ENCODE measurements at regions not wholly inside any gene's neighbourhood (a gene's known extent, or its start where the extent isn't known, plus 50 kb on each side); places are given as distances from the start of the nearest gene placed in this dataset.
"Not testable (repeated sequence)": the region's sequence is repeated elsewhere in the genome, so short reads cannot be mapped to it uniquely, and the experiment has no call there.

GRCh38 chr5:154543380-154543779 is 65.4 kb upstream of the HAND1 start:
- WGBS (ENCODE audit: insufficient coverage): 91% methylated on average over 4 of the region's 5 CpGs
- H3K4me1 ChIP-seq (ENCODE audit: control insufficient read depth, insufficient read depth, low read length): no peaks in the 10 kb centered on the region
- peaks cover 4% of the 10 kb centered on the region for H3K27me3 ChIP-seq (ENCODE audit: control insufficient read depth, insufficient read depth, low read length)
- H3K36me3 ChIP-seq (ENCODE audit: control insufficient read depth, insufficient read depth, low read length): no peaks in the 10 kb centered on the region
- no peak overlapping the region for H3K27ac ChIP-seq (ENCODE audit: low read depth, low read length)
- H3K4me3 ChIP-seq (ENCODE audit: low read depth, low read length): no peak overlapping the region
- DNase-seq (ENCODE audit: low read depth in 4 of 6, low spot score in 6 of 6): no peak
- H3K9me3 ChIP-seq (ENCODE audit: control insufficient read depth, insufficient read depth, low read length): no peaks in the 10 kb centered on the region

DNA sequence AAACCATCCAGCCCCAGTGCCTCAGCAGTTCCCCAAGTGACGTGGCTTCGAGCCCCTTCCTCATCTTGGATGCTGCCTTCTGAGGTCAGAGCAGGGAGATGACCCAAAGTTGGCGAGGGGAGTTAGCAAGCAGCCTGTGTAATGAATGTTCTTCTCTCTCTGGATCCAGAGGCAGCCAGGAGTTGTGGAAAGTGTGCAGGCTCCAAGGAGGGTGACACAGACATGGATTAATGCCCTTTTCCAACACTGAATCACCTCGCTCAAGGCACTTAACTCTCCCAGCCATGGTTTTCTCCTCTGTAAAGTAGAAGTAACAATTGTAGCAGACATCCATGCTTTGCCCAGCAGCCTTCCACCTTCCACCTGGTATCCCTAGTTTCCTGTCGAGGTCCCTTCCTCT is 64.6 kb upstream of the HAND1 start:
- Histone ChIP-seq H3K27me3 (ENCODE audit: control insufficient read depth, insufficient read depth, low read length) (peaks cover 4% of the 10 kb centered on the region), H3K27ac (ENCODE audit: low read depth, low read length) (no peak overlapping the region), H3K36me3 (ENCODE audit: control insufficient read depth, insufficient read depth, low read length) (no peaks in the 10 kb centered on the region), H3K4me1 (ENCODE audit: control insufficient read depth, insufficient read depth, low read length) (no peaks in the 10 kb centered on the region), H3K9me3 (ENCODE audit: control insufficient read depth, insufficient read depth, low read length) (no peaks in the 10 kb centered on the region), H3K4me3 (ENCODE audit: low read depth, low read length) (no peak overlapping the region)
- DNase-seq (ENCODE audit: low read depth in 4 of 6, low spot score in 6 of 6): no peak
- WGBS (ENCODE audit: insufficient coverage): 70% methylated on average over 3 of the region's 5 CpGs

DNA sequence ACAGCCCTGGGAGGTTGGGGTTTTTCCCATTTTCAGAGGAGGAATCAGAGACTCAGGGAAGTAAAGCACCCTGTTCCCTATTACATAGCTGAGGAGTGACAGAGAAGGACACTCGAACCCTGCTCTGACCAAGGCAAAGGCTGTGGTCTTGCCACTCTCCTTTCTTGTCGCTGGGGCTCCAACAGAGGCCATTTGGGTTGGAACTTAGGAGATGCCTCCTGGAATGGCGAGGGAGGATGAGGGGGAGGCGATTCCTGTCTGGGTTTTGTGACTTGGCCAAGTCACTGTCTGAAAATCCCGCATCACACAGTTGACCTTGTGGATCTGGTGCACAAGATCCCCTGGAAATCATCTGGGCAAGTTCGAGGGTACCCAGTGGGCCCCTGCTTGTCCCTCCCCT is 64.0 kb upstream of the HAND1 start:
- peaks cover 4% of the 10 kb centered on the region for H3K27me3 ChIP-seq (ENCODE audit: control insufficient read depth, insufficient read depth, low read length)
- H3K4me3 ChIP-seq (ENCODE audit: low read depth, low read length): no peak overlapping the region
- H3K27ac ChIP-seq (ENCODE audit: low read depth, low read length): no peak overlapping the region
- H3K36me3 ChIP-seq (ENCODE audit: control insufficient read depth, insufficient read depth, low read length): no peaks in the 10 kb centered on the region
- DNase-seq (ENCODE audit: low read depth in 4 of 6, low spot score in 6 of 6): no peak
- no peaks in the 10 kb centered on the region for H3K9me3 ChIP-seq (ENCODE audit: control insufficient read depth, insufficient read depth, low read length)
- 82% methylated on average over 6 of the region's 6 CpGs for WGBS (ENCODE audit: insufficient coverage)
- no peaks in the 10 kb centered on the region for H3K4me1 ChIP-seq (ENCODE audit: control insufficient read depth, insufficient read depth, low read length)

DNA sequence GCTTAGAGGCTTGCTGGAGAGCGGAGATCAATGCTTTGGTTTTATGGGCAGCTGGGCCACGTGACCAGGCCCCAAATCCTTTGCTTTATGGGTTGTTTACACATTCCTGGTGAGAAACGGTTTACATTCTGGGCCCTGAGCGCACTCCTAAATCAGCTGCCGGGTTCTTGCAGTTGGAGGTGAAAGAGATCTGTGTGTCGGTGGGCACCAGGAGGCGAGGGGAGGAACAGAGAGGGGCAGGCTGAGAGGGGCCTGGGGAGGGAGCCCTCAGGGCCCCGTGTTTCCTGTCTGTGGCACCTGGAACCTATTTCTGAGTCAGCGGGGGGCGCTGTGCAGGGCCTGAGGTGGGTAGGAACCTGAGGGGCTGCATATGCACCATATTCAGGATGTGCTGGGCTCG is 63.5 kb upstream of the HAND1 start:
- Histone ChIP-seq H3K36me3 (ENCODE audit: control insufficient read depth, insufficient read depth, low read length) (no peaks in the 10 kb centered on the region), H3K9me3 (ENCODE audit: control insufficient read depth, insufficient read depth, low read length) (no peaks in the 10 kb centered on the region), H3K4me3 (ENCODE audit: low read depth, low read length) (no peak overlapping the region), H3K27ac (ENCODE audit: low read depth, low read length) (no peak overlapping the region), H3K4me1 (ENCODE audit: control insufficient read depth, insufficient read depth, low read length) (no peaks in the 10 kb centered on the region), H3K27me3 (ENCODE audit: control insufficient read depth, insufficient read depth, low read length) (peaks cover 4% of the 10 kb centered on the region)
- 22% methylated on average over 9 of the region's 11 CpGs for WGBS (ENCODE audit: insufficient coverage)
- DNase-seq (ENCODE audit: low read depth in 4 of 6, low spot score in 6 of 6): no peak

GRCh38 chr5:154540600-154540999 is 62.6 kb upstream of the HAND1 start:
- Histone ChIP-seq H3K27me3 (ENCODE audit: control insufficient read depth, insufficient read depth, low read length) (peaks cover 4% of the 10 kb centered on the region), H3K4me1 (ENCODE audit: control insufficient read depth, insufficient read depth, low read length) (no peaks in the 10 kb centered on the region), H3K27ac (ENCODE audit: low read depth, low read length) (no peak overlapping the region), H3K9me3 (ENCODE audit: control insufficient read depth, insufficient read depth, low read length) (no peaks in the 10 kb centered on the region), H3K4me3 (ENCODE audit: low read depth, low read length) (no peak overlapping the region), H3K36me3 (ENCODE audit: control insufficient read depth, insufficient read depth, low read length) (no peaks in the 10 kb centered on the region)
- DNase-seq (ENCODE audit: low read depth in 4 of 6, low spot score in 6 of 6): no peak
- 83% methylated on average over 1 of the region's 1 CpG for WGBS (ENCODE audit: insufficient coverage)

- no peaks in the 10 kb centered on the region for H3K36me3 ChIP-seq (ENCODE audit: control insufficient read depth, insufficient read depth, low read length)
- H3K27ac ChIP-seq (ENCODE audit: low read depth, low read length): no peak overlapping the region
- no peaks in the 10 kb centered on the region for H3K4me1 ChIP-seq (ENCODE audit: control insufficient read depth, insufficient read depth, low read length)
- H3K9me3 ChIP-seq (ENCODE audit: control insufficient read depth, insufficient read depth, low read length): no peaks in the 10 kb centered on the region
- H3K27me3 ChIP-seq (ENCODE audit: control insufficient read depth, insufficient read depth, low read length): peaks cover 4% of the 10 kb centered on the region
- no CpG with 5 or more reads among the region's 6 CpGs for WGBS (ENCODE audit: insufficient coverage)
- DNase-seq (ENCODE audit: low read depth in 4 of 6, low spot score in 6 of 6): no peak
- no peak overlapping the region for H3K4me3 ChIP-seq (ENCODE audit: low read depth, low read length)
These were observed 60.5 kb upstream of the HAND1 start for GRCh38 chr5:154538492-154538891.

DNA sequence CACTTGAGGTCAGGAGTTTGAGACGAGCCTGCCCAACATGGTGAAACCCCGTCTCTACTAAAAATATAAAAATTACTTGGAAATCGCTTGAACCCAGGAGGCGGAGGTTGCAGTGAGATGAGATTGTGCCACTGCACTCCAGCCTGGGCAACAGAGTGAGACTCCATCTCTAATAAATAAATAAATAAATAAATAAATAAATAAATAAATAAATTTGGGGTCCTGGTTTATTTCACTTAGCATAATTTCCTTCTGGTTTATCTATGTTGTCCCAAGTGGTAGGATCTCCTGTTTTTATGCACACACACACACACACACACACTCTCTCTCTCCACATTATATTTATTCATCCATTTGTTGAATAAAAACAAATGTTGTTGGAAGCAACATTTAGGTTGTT is 58.4 kb upstream of the HAND1 start:
- not testable (repeated sequence) for H3K4me1 ChIP-seq (ENCODE audit: control insufficient read depth, insufficient read depth, low read length); H3K27ac ChIP-seq (ENCODE audit: low read depth, low read length); H3K36me3 ChIP-seq (ENCODE audit: control insufficient read depth, insufficient read depth, low read length); H3K9me3 ChIP-seq (ENCODE audit: control insufficient read depth, insufficient read depth, low read length); H3K4me3 ChIP-seq (ENCODE audit: low read depth, low read length); DNase-seq (ENCODE audit: low read depth in 4 of 6, low spot score in 6 of 6); H3K27me3 ChIP-seq (ENCODE audit: control insufficient read depth, insufficient read depth, low read length)
- no CpG with 5 or more reads among the region's 4 CpGs for WGBS (ENCODE audit: insufficient coverage)

GRCh38 chr5:154535535-154535934 is 57.5 kb upstream of the HAND1 start:
- no peak for DNase-seq (ENCODE audit: low read depth in 4 of 6, low spot score in 6 of 6)
- Histone ChIP-seq H3K36me3 (ENCODE audit: control insufficient read depth, insufficient read depth, low read length) (no peaks in the 10 kb centered on the region), H3K9me3 (ENCODE audit: control insufficient read depth, insufficient read depth, low read length) (no peaks in the 10 kb centered on the region), H3K27me3 (ENCODE audit: control insufficient read depth, insufficient read depth, low read length) (no peaks in the 10 kb centered on the region), H3K4me1 (ENCODE audit: control insufficient read depth, insufficient read depth, low read length) (no peaks in the 10 kb centered on the region), H3K27ac (ENCODE audit: low read depth, low read length) (no peak overlapping the region), H3K4me3 (ENCODE audit: low read depth, low read length) (no peak overlapping the region)
- no CpG with 5 or more reads among the region's 2 CpGs for WGBS (ENCODE audit: insufficient coverage)

- Histone ChIP-seq H3K4me3 (ENCODE audit: low read depth, low read length) (no peak overlapping the region), H3K27me3 (ENCODE audit: control insufficient read depth, insufficient read depth, low read length) (no peaks in the 10 kb centered on the region), H3K36me3 (ENCODE audit: control insufficient read depth, insufficient read depth, low read length) (no peaks in the 10 kb centered on the region), H3K9me3 (ENCODE audit: control insufficient read depth, insufficient read depth, low read length) (no peaks in the 10 kb centered on the region), H3K4me1 (ENCODE audit: control insufficient read depth, insufficient read depth, low read length) (no peaks in the 10 kb centered on the region), H3K27ac (ENCODE audit: low read depth, low read length) (no peak overlapping the region)
- no peak for DNase-seq (ENCODE audit: low read depth in 4 of 6, low spot score in 6 of 6)
- WGBS (ENCODE audit: insufficient coverage): 73% methylated on average over 4 of the region's 12 CpGs
These were observed 56.5 kb upstream of the HAND1 start for GRCh38 chr5:154534457-154535050.

- H3K4me3 ChIP-seq (ENCODE audit: low read depth, low read length): no peak overlapping the region
- WGBS (ENCODE audit: insufficient coverage): no CpG with 5 or more reads among the region's 1 CpG
- H3K9me3 ChIP-seq (ENCODE audit: control insufficient read depth, insufficient read depth, low read length): no peaks in the 10 kb centered on the region
- H3K4me1 ChIP-seq (ENCODE audit: control insufficient read depth, insufficient read depth, low read length): no peaks in the 10 kb centered on the region
- H3K27me3 ChIP-seq (ENCODE audit: control insufficient read depth, insufficient read depth, low read length): no peaks in the 10 kb centered on the region
- no peak overlapping the region for H3K27ac ChIP-seq (ENCODE audit: low read depth, low read length)
- DNase-seq (ENCODE audit: low read depth in 4 of 6, low spot score in 6 of 6): no peak
- no peaks in the 10 kb centered on the region for H3K36me3 ChIP-seq (ENCODE audit: control insufficient read depth, insufficient read depth, low read length)
These were observed 51.3 kb upstream of the HAND1 start for GRCh38 chr5:154529282-154529681.
